Lower lobe of right lung (tissue), 2 donors: ENCODE measurements at regions not wholly inside any gene's neighbourhood (a gene's known extent, or its start where the extent isn't known, plus 50 kb on each side); places are given as distances from the start of the nearest gene placed in this dataset.
"Not testable (repeated sequence)": the region's sequence is repeated elsewhere in the genome, so short reads cannot be mapped to it uniquely, and the experiment has no call there.

Source experiments
- ATAC-seq, 2 donors: fragments of 200-7000 bp; cut with Tn5 transposase; one replicate each; pipeline ENCODE4 v1.9.1; 2020 to 2022; ENCODE audit warnings: mild to moderate bottlenecking in 2 of 2, moderate library complexity in 2 of 2
- DNase-seq: peaks from one replicate; pipeline ENCODE4 v3.0.0-alpha.2; 2020
- H3K27ac ChIP-seq: fragments of 200-600 bp; one replicate; pipeline ENCODE4 v1.8.0; 2022
- H3K27me3 ChIP-seq: fragments of 200-600 bp; one replicate; pipeline ENCODE4 v1.8.0; 2022; ENCODE audit warnings: low read depth
- H3K36me3 ChIP-seq: fragments of 200-600 bp; one replicate; pipeline ENCODE4 v1.8.0; 2022; ENCODE audit warnings: mild to moderate bottlenecking
- H3K4me1 ChIP-seq: fragments of 200-600 bp; one replicate; pipeline ENCODE4 v1.8.0; 2022
- H3K4me3 ChIP-seq: fragments of 200-600 bp; one replicate; pipeline ENCODE4 v1.8.0; 2022; ENCODE audit warnings: mild to moderate bottlenecking
- H3K9me3 ChIP-seq: fragments of 200-600 bp; one replicate; pipeline ENCODE4 v1.8.0; 2022
- intact Hi-C: fragments of 100-400 bp; cut with DNase I; formaldehyde crosslinking; loops from one replicate; pipeline ENCODE4 v1.11.0; 2022
- TF ChIP-seq, protein P1 (sequence below): fragments of 200-600 bp; IDR thresholded peaks from one replicate; pipeline ENCODE4 v1.8.0; 2022; ENCODE audit warnings: antibody characterized with exemption, mild to moderate bottlenecking
- donor health status: DM: no; HTN: yes; CAD: no; lungs with severe emphysema.

DNA sequence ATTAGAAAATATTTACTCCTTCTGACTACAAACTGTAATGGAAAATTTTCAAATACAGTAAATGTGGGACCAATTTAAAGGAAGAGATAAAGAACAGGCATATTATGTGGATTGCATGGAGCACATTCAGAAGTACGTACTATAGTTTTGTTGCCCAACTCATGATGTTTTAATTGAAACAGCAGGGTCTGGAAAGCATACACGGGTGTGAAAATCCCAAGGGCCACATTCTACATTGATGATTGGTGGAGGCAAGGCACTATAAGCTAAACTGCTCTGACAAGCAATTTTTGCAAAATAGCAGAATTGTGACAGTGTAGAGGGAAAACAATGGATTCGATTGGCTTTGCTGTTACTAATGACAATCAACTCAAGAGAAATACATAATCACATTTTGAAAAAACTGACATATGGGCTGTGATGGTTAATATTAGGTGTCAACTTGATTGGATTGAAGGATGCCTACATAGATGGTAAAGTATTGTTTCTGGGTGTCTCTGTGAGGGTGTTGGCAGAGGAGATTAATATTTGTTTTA is 458.6 kb downstream of the PYDC2 start:
- no peak for DNase-seq
- H3K27me3 ChIP-seq, result no peaks in the 10 kb centered on the region
- no peak overlapping the region for H3K27ac ChIP-seq
- TF ChIP-seq, protein P1, sequence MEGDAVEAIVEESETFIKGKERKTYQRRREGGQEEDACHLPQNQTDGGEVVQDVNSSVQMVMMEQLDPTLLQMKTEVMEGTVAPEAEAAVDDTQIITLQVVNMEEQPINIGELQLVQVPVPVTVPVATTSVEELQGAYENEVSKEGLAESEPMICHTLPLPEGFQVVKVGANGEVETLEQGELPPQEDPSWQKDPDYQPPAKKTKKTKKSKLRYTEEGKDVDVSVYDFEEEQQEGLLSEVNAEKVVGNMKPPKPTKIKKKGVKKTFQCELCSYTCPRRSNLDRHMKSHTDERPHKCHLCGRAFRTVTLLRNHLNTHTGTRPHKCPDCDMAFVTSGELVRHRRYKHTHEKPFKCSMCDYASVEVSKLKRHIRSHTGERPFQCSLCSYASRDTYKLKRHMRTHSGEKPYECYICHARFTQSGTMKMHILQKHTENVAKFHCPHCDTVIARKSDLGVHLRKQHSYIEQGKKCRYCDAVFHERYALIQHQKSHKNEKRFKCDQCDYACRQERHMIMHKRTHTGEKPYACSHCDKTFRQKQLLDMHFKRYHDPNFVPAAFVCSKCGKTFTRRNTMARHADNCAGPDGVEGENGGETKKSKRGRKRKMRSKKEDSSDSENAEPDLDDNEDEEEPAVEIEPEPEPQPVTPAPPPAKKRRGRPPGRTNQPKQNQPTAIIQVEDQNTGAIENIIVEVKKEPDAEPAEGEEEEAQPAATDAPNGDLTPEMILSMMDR, result no peak
- no peak overlapping the region for H3K4me3 ChIP-seq
- H3K4me1 ChIP-seq, result no peaks in the 10 kb centered on the region
- intact Hi-C loops, result no loop called here
- ATAC-seq, result no peak
- no peaks in the 10 kb centered on the region for H3K36me3 ChIP-seq
- H3K9me3 ChIP-seq, result no peaks in the 10 kb centered on the region

DNA sequence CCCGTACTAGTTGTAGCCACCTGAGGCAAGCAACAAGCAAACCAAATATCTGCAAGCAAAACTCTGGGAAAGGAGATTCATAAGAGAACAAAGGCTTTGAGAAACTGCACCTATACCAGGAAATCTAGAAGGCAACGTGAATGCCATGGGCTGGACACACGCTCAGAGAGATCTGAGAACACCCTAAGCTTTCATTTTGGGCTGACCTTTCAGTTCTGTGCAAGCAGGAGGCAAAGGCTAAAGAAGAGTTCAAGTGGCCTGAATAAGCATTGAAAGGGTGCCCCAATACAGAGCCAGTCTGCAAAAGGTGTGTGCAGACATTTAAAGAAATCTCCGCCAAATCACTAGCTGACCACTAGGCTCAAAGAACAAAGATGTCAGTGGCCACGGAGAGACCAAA is 461.6 kb downstream of the PYDC2 start:
- Histone ChIP-seq H3K9me3 (no peaks in the 10 kb centered on the region), H3K27me3 (no peaks in the 10 kb centered on the region), H3K4me1 (no peaks in the 10 kb centered on the region), H3K27ac (no peak overlapping the region), H3K4me3 (no peak overlapping the region), H3K36me3 (no peaks in the 10 kb centered on the region)
- no peak for ATAC-seq
- no peak for DNase-seq
- TF ChIP-seq, protein P1, result no peak
- intact Hi-C loops, result no loop called here

DNA sequence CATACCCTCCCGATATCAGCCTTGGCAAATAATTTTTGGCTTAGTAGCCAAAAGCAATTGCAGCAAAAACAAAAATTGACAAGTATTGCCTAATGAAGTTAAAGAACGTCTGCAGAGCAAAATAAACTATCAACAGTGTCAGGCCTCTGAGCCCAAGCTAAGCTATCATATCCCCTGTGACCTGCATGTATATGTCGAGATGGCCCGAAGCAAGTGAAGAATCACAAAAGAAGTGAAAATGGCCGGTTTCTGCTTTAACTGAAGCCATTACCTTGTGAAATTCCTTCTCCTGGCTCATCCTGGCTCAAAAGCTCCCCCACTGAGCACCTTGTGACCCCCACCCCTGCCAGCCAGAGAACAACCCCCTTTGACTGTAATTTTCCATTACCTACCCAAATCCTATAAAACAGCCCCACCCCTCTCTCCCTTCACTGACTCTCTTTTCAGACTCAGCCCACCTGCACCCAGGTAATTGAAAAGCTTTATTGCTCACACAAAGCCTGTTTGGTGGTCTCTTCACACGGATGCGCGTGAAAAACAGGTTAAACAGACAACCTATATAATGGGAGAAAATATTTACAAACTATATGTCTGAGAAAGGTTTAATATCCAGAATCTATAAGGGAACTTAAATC is 466.3 kb downstream of the PYDC2 start:
- intact Hi-C loops, result not testable (repeated sequence)

DNA sequence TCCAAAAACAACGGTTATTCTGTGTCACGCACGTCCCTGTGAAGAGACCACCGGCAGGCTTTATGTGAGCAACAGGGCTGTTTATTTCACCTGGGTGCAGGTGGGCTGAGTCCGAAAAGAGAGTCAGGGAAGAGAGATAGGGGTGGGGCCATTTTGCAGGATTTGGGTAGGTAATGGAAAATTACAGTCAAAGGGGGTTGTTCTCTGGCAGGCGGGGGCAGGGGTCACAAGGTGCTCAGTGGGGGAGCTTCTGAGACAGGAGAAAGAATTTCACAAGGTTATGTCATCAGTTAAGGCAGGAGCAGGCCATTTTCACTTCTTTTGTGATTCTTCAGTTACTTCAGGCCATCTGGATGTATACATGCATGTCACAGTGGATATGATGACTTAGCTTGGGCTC is 467.0 kb downstream of the PYDC2 start:
- intact Hi-C loops, H3K36me3 ChIP-seq, H3K9me3 ChIP-seq, ATAC-seq, DNase-seq, H3K4me3 ChIP-seq, H3K4me1 ChIP-seq, H3K27me3 ChIP-seq, H3K27ac ChIP-seq: not testable (repeated sequence)

More for the DNA sequence above, 466.3 kb downstream of the PYDC2 start:
- H3K9me3 ChIP-seq, ATAC-seq, H3K4me3 ChIP-seq, H3K36me3 ChIP-seq, H3K4me1 ChIP-seq, DNase-seq, H3K27me3 ChIP-seq, H3K27ac ChIP-seq: not testable (repeated sequence)

DNA sequence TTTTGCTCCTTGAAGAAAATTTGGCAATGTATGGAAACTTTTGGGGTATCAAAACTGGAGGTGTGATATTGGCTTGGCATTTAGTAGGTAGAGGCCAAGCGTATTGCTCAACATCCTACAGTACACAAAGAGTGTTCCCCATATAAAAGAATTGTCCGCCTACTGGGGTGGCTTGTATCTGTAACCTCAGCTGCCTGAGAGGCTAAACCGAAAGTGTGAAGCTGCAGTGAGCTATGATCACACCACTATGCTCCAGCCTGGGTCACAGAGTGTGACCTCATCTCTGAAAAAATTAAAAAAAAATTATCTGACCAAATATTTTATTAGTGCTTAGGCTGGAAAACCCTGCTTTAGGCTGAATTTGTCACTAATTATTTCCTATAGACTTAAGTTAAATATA is 483.9 kb downstream of the PYDC2 start:
- DNase-seq (no peak), ATAC-seq (no peak)
- Histone ChIP-seq H3K9me3 (no peaks in the 10 kb centered on the region), H3K4me1 (no peaks in the 10 kb centered on the region), H3K27ac (no peak overlapping the region), H3K36me3 (no peaks in the 10 kb centered on the region), H3K27me3 (no peaks in the 10 kb centered on the region), H3K4me3 (no peak overlapping the region)
- intact Hi-C loops, result no loop called here
- TF ChIP-seq, protein P1, result no peak

DNA sequence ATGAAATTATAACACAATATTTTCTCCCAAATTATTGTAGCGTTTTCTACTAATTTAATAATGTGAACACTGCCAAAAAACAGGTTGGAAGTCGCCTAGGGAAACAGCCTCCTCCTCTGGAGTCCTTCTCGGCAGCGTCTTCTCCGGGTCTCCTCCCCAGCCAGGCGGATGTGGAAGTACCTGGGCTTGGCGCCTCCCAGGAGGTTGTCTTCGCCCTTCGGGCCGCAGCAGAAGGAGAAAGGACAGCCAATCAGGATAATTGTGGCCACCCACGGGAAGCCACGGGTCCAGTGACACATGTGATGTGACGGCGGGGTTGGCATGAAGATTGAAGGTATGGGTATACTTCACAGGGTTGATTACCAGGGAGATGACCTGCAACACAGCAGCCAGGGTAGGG is 491.2 kb downstream of the PYDC2 start:
- H3K4me3 ChIP-seq, result no peak overlapping the region
- no peaks in the 10 kb centered on the region for H3K36me3 ChIP-seq
- H3K27ac ChIP-seq, result no peak overlapping the region
- no peaks in the 10 kb centered on the region for H3K9me3 ChIP-seq
- intact Hi-C loops, result no loop called here
- H3K27me3 ChIP-seq, result no peaks in the 10 kb centered on the region
- ATAC-seq (no peak), DNase-seq (no peak)
- H3K4me1 ChIP-seq, result no peaks in the 10 kb centered on the region
- TF ChIP-seq, protein P1, result no peak
